GM21515 (cell line): ENCODE measurements at regions not wholly inside any gene's neighbourhood (a gene's known extent, or its start where the extent isn't known, plus 50 kb on each side); places are given as distances from the start of the nearest gene placed in this dataset.
"Not testable (repeated sequence)": the region's sequence is repeated elsewhere in the genome, so short reads cannot be mapped to it uniquely, and the experiment has no call there.

Experiments
- ATAC-seq: cut with Tn5 transposase; IDR thresholded peaks from one replicate; pipeline ENCODE4 v1.9.1; 2021; ENCODE audit not compliant: unreplicated experiment

GRCh38 chr7:150098592-150098991, 224.6 kb upstream of the LRRC61 start:
- ATAC-seq: not testable (repeated sequence)

- ATAC-seq: not testable (repeated sequence)
Observed at GRCh38 chr7:150101282-150101681, 221.9 kb upstream of the LRRC61 start.

GRCh38 chr7:150107283-150107682, 215.9 kb upstream of the LRRC61 start:
- not testable (repeated sequence) for ATAC-seq

DNA sequence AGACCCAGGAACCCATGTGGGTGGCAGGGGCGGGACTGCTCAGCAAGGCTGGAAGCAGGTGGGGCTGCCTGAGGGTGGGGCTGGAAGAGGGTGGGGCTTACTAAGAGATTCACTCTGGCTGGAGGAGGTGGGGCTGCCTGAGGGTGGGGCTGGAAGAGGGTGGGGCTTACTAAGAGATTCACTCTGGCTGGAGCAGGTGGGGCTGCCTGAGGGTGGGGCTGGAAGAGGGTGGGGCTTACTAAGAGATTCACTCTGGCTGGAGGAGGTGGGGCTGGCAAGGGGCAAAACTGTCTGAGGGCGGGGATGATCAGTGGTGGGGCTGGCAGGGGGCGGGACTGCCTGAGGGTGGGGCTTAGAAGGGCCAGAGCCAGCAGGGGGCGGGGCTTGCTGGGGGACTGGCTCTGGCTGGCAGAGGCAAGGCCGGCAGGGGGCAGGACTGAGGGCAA, 212.8 kb upstream of the LRRC61 start:
- ATAC-seq: not testable (repeated sequence)

GRCh38 chr7:150110882-150111281, 212.3 kb upstream of the LRRC61 start:
- ATAC-seq: not testable (repeated sequence)

DNA sequence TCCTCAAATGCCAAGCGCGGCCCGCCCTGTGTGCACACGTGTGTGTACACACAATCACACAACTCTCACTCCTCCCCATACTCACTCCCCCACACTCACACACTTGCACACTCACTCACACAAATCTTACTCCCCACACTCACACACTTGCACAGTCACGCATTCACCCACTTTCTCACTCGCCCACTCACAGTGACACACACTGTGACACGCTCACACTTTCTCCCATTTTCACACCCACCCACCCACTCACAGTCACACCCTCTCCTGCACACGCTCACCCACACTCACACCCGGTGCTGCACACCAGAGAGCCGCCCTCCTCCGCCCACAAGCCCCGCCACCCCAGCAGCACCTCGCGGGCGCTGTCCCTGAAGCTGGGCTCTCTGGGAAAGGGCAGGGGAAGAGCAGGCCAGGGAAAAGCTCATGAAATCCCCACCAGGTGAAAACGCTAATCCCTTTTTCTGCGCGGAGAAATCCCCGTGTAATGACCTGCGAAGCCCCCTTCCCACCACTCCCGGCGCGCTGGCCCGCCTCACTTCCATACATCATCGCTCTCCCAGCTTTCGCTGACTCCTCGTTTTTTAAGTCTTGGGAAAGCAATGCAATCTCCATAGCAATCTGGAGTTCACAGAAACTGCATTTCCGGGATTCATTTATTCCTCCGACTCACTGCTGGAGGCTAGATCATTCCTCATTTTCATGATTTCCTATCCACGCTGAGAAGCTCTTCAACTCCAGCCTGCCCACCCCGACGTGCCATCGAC, 211.6 kb upstream of the LRRC61 start:
- not testable (repeated sequence) for ATAC-seq

- ATAC-seq: not testable (repeated sequence)
Observed at GRCh38 chr7:150113301-150113700, 209.9 kb upstream of the LRRC61 start.

- not testable (repeated sequence) for ATAC-seq
Observed at GRCh38 chr7:150114591-150114990, 208.6 kb upstream of the LRRC61 start.

DNA sequence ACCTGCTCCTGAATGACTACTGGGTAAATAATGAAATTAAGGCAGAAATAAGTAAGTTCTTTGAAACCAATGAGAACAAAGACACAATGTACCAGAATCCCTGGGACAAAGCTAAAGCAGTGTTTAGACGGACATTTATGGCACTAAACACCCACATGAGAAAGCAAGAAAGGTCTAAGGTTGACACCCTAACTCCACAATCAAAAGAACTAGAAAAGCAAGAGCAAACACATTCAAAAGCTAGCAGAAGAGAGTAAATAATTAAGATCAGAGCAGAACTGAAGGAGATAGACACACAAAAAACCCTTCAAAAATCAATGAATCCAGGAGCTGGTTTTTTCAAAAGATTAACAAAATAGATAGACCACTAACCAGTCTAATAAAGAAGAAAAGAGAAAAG, 203.2 kb upstream of the LRRC61 start:
- not testable (repeated sequence) for ATAC-seq

DNA sequence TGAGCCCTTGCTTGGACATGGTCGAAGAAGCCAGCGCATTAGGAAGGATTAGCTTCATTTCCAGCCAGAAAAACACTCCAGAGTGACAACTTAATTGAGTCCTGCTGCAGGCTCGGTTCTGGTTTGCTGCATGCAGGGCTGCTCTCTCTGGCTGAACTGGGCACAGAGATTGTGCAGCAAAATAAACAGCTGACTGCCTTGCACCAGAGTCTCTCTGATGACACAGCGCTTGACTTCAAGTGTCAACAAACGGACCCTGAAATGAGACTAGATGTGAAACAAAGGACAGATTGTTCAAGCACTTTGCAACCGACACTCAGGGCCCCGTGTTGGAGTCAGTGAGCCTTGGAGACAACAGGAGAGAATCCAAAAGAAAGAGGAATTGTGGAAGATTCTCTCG, 197.3 kb upstream of the LRRC61 start:
- ATAC-seq: not testable (repeated sequence)

- not testable (repeated sequence) for ATAC-seq
Observed at GRCh38 chr7:150134451-150134850, 188.7 kb upstream of the LRRC61 start.

DNA sequence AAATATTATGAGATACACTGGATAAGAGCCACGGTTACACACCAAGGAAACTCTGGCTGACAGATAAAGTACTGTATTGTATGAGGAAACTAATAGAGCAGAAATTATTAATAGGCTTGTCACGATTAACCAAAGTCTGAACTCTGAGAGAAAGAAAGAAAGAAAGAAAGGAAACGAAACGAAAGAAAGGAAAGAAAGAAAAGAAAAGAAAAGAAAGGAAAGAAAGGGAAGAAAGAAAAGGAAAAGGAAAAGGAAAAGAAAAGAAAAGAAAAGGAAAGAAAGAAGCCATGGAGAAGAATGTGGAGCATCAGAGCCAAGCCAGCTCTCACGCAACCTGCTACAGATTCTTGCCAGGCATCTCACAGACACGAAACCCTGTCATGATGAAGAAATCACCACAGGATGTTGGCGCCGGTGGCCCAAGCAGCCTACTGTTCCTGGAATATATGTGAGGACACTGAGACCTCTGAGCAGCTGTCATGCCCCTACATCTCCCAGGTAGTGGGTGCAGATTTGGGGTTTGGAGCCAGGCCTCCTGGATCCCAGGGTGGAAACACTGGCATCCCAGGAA, 187.4 kb upstream of the LRRC61 start:
- not testable (repeated sequence) for ATAC-seq

DNA sequence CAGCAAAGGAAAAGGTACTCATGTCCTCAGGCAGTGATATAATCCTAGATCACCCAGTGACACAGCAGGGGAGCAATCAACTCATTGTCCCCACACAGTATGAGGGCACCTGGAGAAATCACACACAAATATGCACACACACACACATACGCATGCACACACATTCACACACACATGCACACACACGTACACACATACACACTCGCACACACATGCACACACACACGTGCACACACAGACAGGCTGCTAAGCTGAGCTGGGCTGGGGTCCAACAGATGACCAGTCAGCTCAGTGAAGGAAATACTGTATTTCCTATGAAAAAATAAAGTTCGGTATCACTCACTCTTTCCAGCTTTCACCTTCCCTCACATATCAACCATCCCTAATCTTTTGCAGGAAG, 183.3 kb upstream of the LRRC61 start:
- ATAC-seq: not testable (repeated sequence)

DNA sequence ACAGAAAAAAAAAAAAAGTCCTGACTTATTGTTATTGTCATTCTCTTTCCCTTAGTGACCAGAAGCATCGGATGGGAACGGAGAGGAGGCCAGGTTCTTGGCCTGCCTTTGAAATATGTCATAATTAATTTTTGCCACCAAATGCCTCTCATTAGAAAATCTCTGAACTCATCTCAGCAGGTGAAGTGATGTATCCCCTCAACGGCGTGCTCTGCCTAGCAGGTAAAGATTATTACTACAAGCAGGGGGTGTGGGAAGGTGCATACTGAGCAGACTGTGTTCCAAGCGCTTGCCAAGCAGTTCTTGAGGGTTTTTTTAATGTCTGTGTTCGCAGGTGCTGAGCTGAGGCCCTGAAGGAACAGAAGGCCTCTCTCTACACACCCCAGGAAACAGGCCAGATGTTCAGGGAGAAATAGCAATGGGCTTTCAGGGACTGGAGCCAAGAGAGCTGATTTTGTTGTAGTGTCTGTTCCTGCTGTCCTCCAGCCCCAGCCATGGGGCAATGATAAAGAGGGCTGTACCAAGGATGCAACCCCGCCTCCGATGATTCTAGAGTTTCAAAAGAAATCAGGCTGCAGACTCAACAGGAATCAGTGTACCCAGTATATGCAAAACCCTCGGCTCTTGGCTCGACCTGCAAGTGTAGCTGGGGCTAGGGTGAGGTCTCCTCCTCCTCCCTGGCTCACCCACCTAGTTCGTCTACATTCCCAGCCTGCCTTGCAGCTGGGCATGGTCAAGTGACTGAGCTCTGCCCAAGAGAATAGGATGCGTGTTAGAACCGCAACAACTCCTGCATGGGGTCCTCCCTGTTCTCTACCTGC, 181.4 kb upstream of the LRRC61 start:
- not testable (repeated sequence) for ATAC-seq

DNA sequence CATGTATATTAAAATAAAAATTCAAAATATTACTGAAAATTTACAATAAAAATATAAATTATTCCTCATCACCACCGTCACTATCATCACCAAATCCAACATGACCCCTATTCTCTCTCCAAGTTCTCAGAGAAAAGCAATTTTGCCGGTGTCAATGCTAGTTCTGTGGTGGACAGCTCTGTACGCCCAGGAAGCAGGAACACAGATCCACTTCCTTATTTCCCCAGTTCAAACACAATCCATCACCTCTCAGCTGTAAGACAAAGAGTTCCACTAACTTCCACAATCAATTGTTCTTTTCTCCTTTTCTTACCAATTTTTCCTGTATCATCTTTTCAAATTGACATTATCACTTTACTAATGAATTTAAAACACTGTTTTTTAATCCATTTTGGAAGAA, 177.0 kb upstream of the LRRC61 start:
- not testable (repeated sequence) for ATAC-seq

DNA sequence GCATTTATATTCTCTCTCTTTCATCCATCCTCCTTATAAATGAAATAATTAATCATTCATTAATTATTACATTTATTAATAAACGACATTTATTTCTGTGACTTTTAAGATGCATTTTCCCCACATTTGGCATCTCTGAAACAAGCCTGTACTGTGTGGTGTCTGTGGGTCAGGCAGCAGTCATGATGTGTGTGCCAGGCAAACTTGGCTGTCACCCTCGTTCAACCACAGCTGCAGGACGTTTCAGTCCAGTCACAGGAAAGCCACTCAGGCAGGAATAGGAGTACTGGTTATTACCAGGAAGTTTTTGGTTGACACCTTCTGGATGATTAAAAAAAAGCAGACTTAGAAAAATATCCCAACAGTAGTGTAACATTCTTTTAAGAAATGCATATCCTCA, 175.6 kb upstream of the LRRC61 start:
- not testable (repeated sequence) for ATAC-seq

DNA sequence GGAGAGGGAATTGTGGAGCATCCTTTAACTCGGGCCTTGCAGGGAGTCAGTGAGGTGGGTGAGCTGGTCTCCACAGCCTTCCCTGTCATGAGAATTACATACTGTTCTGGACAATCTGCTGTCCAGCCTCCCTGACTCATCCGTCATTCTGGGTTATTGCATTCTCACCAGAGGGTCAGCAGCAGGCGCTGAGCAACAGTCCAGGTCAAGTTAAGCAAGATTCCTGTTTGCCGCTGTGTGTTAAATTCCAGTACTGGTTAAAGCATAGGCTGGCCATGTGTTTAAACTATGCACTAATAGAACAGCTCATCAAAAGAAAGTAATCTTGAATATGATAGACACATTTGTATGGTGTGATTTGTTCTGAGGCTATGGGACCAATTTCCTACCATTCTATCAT, 167.1 kb upstream of the LRRC61 start:
- not testable (repeated sequence) for ATAC-seq

DNA sequence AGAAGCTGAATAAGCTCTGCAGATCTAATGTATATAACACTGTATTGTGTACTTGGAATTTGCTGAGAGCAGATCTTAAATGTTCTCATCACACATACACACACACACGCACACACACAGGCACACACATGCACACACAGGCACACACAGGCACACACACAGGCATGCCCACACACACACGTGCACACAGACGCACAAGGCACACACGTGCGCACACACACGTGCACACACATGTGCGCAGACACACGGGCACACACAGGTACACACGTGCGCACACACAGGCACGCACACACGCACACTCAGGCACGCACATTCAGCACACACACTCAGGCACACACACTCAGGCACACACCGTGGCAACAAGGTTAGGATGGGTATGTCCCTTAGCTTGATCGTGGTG, 164.5 kb upstream of the LRRC61 start:
- not testable (repeated sequence) for ATAC-seq

DNA sequence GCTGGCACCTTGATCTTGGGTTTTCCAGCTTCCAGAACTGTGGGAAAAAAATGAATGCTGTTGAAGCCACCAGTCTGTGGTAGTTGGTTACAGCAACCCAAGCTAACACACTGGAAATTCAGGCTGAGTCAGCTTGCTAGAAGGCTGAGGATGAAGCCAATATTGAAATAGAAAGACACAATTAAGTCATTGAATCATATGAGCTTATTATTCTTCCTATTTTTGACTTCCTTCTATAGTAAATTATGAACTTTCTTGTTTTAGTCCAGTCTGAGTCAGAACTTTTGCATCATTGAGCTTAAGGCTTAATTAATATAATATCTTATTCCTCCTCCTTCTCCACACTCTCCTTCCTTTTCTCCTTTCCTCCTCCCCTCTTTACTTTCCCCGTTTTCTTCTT, 153.6 kb upstream of the LRRC61 start:
- ATAC-seq: not testable (repeated sequence)

DNA sequence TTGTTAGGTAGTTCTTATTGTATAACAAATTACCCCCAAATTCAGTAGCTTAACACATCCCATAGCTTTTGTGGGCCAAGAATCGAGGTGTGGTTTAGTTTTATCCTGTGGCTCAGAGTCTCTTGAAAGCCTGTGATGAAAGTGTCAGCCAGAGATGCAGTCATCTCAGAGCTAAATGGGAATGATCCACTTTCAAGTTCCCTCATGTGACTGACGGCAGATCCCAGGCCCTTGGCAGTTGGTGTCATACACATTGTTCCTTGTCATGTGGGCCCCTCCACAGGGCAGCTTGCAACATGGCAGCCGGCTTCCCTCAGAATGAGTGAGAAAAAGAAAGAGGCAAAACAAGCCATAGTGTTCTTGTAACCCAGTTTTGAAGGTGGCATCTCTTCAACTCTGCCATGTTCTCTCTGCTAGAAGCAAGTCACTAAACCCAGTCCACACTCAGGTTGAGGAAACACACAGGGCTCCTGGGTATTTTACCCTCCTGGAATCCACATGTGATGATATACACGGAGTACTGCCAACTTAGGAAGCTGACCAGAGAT, 153.1 kb upstream of the LRRC61 start:
- ATAC-seq: not testable (repeated sequence)

DNA sequence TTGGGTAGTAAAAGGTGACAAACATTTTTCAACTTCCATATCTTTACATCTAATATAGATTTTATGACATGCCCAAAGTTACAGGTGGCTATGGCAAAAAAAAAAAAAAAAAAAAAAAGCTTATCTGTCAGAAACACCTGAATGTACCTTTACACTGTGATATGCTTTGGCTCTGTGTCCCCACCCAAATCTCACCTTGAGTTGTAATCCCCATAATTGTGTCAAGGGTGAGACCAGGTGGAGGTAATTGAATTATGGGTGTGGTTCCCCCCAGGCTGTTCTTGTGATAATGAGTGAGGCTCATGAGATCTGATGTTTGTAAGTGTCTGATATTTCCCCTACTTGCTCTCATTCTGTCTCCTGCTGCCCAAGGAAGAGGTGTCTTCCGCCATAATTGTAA, 139.6 kb upstream of the LRRC61 start:
- not testable (repeated sequence) for ATAC-seq
